Posterior vena cava (tissue), 2 donors: ENCODE measurements at regions not wholly inside any gene's neighbourhood (a gene's known extent, or its start where the extent isn't known, plus 50 kb on each side); places are given as distances from the start of the nearest gene placed in this dataset.
"Not testable (repeated sequence)": the region's sequence is repeated elsewhere in the genome, so short reads cannot be mapped to it uniquely, and the experiment has no call there.

Experiments
- DNase-seq: peaks from one replicate; pipeline ENCODE4 v3.0.0-alpha.2; 2020; ENCODE audit warnings: low spot score
- intact Hi-C, 2 donors: fragments of 100-400 bp; cut with DNase I; formaldehyde crosslinking; loops; one replicate each; pipeline versions ENCODE4 v1.14.1 to v1.14.2; 2022 to 2023
- donor health status: DM: yes; HTN: yes; CAD: no.
- donor health status: DM: yes; HTN: yes; CAD: no.

DNA sequence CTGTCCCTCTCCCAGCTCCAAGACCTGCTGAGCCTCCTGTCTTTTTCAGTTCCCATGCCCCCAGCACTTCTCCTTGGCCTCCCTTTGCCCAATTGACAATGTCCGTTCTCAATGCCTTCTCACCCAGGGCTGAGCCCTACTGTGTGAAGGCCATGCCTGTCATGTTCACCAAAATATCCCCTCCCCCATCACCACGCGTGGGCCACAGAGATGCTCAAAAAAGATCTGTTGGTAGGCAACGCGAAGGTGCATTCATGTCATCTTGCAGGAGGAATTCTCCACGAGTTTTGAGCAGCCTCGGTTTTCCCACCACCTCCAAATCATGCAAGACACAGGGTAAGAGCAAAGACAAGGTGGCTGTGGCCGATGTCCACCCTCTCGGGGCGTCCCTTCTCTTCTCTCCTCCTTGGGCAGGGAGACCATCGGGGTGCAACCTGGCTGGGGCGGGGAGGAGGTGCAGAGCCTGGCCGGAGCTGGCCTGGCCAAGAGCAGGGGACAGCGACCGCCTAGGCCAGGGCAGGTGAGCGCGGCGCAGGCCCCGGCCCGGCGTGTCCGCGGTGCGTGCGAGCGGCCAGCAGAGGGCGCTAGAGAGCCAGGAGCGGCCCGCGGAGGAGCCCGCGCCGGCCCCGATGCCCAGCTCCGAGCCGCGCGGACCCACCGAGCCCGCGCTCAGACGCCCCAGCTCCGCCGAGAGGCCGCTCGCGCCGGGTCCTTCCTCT is 56.3 kb upstream of the KRTAP5-11 start:
- peak; percentile 85 for DNase-seq
- intact Hi-C loops, result not testable (repeated sequence)

DNA sequence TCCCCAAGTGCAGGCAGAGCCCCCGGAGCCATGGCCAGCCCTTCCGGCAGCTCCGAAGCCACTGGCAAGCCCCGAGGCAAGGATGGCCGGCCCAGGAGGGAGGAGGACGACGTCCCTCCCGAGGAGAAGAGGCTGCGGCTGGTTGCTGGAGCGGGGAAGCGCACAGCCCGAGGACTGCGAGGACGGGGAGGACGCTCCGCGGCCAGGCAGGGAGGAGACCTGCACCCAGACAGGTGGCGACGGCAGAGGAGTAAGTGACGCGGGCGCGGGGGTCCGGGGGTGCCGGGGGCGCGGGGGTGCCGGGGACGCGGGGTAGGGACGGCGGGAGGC is 56.8 kb upstream of the KRTAP5-11 start:
- intact Hi-C loops, DNase-seq: not testable (repeated sequence)

DNA sequence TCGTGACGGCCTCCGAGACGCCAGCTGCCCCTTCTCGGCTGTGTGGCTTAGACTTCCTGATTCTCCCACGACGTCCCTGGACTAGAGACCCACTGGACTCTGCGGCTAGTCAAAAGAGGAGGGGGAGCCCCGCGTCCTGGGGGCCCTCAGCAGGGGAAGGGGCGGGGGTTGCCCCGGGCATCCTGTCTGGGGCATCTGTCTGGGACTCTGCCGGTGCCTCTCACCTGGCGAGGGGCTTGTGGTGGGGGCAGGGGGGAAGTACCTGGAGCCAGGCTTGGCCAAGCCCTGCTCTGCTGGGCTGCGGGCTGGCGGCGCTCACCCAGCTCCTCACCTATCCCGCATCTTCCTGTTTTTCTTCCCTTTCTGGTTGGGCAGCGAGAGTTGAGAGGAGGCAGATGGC is 57.2 kb upstream of the KRTAP5-11 start:
- intact Hi-C loops, DNase-seq: not testable (repeated sequence)

DNA sequence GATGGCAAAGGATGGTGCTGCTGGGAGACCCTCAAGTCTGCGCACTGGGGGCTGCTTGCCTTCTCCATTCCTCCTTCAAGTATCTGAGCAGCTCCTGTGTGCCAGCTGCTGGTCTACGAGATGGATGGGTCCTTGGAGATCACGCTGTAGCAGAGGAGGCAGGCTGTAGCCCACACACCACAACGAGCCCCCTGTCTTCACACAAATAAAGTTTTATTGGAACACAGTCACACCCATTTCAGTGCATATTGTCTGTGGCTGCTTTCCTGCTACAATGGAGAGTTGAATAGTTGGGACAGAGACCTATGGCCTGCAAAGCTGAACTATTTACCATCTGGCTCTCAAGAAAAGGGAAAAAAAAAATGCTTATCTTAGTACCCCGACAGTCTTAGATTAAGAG is 64.4 kb upstream of the KRTAP5-11 start:
- intact Hi-C loops, DNase-seq: not testable (repeated sequence)

DNA sequence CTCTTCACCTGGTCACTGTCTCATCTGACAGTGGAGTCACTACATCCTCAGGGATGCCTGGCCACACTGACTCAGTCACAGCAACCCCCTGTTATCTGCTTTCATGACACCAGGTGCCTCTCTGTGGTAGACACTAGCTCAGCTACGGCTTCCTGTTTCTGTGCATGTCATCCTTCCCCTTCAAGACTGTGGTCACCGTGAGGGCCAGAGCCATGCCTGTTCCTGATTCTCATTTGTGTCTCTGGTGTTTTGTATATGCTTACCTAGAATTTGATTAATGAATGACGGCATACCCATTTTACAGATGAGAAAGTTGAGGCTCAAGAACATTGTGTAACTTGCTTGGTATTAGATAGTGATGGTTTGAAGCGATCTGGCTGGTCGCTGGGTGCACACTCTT is 70.3 kb upstream of the KRTAP5-11 start:
- intact Hi-C loops, DNase-seq: not testable (repeated sequence)

DNA sequence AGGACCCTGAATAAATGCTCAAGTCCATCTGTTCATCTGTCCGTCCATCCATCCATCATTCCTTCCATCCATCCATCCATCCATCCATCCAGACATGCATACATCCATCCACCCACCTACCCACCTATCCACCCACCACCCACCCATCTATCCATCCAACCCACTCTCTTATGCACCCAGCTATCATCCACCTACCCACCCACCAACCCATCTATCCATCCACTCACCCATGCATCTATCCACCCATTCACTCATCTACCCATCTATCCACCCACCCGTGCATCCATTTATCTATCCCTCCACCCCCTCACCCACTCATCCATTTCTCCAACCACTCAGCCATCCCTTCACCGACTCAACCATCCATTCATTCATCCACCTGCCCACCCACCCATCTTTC is 71.7 kb upstream of the KRTAP5-11 start:
- DNase-seq, intact Hi-C loops: not testable (repeated sequence)

DNA sequence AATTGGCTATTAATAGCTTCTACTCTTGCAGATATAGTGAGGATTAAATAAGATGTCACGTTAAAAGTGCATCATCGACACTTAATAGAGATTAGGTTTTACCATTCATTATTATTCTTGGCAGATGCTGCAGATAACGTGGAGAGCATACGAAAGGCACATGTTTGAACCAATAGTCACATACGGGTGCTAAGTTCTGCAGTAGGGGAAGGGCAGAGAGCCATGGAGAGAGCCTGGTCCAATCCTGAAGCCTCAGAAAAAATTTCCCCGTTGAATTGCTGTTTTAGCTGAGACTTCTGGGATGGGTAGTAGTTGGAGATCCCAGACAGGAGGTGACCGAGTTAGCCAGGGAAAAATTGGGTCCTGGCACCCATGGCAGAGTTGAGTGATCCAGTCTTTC is 72.4 kb upstream of the KRTAP5-11 start:
- intact Hi-C loops, DNase-seq: not testable (repeated sequence)

DNA sequence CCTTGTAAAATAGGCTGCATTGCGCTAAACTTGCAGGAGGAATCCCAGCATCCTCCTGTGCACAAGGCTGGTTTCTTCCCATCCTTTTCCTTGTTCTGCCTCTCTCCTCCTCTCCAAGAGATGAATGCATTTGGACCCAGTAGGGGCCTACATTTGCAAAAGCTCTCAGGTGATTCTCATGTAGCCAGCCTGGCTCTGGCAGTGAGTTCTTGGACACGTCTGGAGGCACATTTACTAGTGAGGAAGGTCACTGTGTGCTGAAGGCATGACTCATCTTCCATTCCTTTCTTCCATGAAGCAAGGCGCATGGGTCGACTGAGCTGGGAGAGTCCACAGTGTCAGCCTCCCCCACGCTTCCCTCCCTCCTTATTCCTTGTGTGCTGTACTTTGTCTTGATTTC is 73.8 kb upstream of the KRTAP5-11 start:
- intact Hi-C loops, DNase-seq: not testable (repeated sequence)

DNA sequence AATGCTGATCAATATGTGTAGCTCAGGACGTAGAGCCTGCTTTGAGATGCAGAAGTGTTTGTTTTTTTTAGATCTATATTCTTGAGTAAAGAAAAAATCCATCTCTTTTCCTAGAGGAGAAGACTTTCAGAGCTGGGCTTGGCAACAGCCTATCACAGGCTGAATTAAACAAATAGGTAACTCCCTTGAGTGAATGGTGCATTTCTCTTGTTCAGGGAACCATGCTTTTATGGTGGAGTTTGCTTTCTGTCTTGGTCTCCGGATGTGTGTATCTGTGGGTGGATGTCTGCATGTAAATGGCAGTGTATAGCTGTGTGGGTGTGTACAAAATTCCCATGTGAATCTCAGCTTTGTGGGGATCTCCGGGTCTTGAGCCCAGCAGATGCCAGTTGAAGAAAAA is 82.3 kb upstream of the KRTAP5-11 start:
- intact Hi-C loops, DNase-seq: not testable (repeated sequence)

DNA sequence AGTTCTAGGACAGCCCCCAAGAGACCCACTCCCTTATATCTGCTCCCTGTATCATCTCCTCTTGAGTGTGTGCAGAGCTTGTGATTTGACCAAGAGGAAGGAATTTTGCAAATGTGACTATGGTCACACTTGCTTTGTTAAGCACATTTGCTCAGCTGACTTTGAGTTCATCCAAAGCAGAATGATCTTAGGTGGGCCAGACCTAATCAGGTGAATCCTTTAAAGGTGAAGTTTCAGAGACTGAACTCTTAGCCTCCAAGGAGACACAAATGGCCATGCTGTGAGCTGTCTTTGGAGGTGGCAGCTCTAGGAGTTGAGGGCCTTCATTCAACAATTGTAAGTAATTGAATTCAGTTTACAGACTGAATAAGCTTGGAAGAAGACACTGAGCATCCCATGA is 115.4 kb upstream of the KRTAP5-11 start:
- DNase-seq, intact Hi-C loops: not testable (repeated sequence)

DNA sequence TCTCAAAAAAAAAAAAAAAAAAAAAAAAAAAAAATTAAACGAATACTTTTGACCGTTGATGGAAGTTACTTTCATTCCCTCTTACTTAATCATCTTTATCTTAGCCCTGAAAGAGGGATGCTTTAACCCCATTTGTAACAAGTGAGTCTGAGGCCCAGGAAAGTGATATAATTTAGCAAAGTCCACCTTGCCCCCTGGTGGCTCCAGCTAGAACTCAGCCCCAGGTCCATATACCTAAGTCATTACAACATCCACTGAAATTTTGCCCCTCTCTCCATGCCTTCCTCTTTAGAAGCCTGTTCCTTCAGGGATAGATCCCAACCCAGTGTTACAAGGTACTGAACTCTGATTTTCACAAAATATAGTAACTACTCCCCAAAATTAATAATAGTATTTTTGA is 116.3 kb upstream of the KRTAP5-11 start:
- intact Hi-C loops, DNase-seq: not testable (repeated sequence)

DNA sequence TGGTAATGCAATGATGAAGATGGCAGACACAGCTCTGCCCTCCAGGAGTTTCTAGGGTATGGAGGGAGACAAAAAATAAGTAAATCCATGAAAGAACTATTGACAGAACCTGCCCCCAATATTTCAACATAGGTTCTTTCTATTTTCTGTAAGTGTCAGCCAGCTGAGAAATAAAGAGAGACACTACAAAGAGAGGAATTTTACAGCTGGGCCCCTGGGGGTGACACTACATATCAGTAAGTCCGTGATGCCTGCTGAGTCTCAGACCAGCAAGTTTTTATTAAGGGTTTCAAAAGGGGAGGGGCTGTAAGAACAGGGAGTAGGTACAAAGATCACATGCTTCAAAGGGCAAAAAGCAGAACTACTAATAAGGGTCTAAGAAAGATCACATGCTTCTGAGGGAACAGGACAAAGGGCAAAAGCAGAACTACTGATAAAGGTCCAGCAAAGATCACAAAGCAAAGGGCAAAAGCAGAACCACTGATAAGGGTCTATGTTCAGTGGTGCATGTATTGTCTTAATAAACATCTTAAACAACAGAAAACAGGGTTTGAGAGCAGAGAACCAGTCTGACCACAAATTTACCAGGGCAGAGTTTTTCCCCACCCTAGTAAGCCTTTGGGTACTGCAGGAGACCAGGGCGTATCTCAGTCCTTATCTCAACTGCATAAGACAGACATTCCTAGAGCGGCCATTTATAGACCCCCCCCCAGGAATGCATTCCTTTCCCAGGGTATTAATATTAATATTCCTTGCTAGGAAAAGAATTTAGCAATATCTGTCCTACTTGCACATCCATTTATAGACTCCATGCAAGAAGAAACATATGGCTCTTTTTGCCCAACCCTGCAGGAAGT is 119.0 kb upstream of the KRTAP5-11 start:
- DNase-seq, intact Hi-C loops: not testable (repeated sequence)

DNA sequence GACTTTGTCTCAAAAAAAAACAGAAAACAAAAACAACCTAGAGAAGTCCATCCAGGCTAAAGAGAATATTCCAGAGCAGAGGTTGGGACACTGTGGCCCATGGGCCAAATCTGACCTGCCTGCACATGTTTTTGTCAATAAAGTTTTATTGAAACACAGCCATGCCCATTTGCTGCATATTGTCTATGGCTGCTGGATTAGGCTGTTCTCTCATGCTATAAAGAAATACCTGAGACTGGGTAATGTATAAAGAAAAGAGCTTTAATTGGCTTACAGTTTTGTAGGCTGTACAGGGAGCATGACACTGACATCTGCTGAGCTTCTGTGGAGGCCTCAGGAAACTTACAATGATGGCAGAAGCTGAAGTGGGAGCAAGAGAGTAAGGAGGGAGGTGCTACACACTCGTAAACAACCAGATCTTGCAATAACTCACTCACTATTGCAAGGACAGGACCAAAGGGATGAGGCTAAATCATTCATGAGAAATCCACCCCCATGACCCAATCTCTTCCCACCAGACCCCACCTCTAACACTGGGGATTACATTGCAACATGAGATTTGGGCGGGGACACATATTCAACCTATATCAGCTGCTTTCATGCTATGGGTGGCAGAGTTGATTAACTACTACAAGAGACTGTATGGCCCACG is 122.5 kb upstream of the KRTAP5-11 start:
- DNase-seq, intact Hi-C loops: not testable (repeated sequence)

DNA sequence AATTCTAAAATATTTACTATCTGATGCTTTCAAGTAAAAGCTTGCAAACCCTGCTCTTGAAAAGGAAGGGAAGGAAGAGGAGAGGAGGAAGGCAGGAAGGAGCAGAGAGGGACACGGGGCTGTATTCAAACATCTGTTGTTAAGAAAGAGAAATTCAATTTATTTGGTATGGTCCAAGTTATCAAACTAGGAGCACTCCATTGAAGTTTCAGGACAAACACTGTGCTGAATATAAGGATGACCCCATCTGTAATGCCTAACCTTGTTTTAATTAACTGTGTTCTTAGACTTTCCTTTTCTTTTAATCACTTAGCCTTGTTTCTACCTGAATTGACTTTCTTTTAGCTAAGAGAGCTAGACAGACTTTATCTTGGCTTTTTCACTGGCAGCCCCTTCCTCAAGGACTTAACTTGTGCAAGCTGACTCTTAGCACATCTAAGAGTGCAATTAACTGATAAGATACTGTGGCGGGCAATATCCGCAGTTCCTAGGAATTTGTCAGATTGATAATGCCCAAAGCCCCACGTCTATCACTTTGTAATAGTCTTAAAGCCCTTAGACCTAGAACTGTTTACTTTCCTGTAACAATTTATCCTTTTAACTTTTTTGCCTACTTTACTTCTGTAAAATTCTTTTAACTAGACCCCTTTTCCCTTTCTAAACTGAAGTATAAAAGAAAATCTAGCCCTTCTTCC is 123.2 kb upstream of the KRTAP5-11 start:
- intact Hi-C loops, DNase-seq: not testable (repeated sequence)

DNA sequence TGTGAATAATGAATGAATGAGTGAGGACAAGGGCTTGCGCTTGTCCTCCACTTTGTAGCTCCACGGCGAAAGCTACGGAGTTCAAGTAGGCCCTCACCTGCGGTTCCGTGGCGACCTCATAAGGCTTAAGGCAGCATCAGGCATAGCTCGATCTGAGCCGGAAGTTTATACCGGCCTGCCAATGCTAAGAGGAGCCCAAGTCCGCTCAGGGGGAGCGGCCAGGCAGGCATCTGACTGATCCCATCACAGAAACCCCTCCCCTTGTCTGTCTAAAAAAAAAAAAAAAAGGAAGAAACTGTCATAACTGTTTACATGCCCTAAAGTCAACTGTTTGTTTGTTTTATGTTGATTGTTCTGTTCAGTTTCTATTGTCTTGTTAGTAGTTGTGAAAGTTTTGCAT is 124.4 kb upstream of the KRTAP5-11 start:
- DNase-seq, intact Hi-C loops: not testable (repeated sequence)

DNA sequence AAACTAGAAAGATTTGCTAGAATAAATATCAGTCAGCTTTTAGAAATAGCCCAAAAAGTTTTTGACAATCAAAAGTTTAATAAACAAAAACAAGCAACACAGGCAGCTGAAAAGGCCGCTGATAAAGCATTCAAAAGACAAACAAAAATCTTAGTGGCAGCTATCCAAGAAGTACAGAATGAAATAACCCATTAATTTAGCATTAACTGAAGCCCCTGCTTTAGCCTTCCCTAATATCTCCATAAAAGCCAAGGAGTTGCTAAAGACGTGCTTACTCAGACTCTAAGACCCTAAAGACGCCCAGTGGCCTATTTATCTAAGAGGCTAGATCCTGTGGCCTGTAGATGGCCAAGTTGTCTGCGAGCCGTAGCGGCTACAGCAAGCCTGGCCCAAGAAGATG is 123.5 kb upstream of the DEFB108B start:
- intact Hi-C loops, DNase-seq: not testable (repeated sequence)

DNA sequence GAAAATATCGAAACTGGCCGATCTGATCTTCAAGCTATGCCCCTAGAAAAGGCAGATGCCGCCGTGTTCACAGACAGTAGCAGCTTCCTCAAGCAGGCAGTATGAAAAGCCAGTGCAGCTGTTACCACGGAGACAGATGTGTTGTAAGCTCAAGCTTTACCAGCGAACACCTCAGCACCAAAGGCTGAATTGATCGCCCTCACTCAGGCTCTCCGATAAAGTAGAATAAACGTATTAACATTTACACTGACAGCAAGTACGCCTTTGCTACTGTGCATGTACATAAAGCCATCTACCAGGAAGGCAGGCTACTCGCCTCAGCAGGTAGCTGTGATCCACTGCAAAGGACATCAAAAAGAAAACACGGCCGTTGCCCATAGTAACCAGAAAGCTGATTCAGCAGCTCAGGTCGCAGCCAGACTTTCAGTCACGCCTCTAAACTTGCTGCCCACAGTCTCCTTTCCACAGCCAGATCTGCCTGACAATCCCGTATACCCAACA is 122.8 kb upstream of the DEFB108B start:
- DNase-seq, intact Hi-C loops: not testable (repeated sequence)

DNA sequence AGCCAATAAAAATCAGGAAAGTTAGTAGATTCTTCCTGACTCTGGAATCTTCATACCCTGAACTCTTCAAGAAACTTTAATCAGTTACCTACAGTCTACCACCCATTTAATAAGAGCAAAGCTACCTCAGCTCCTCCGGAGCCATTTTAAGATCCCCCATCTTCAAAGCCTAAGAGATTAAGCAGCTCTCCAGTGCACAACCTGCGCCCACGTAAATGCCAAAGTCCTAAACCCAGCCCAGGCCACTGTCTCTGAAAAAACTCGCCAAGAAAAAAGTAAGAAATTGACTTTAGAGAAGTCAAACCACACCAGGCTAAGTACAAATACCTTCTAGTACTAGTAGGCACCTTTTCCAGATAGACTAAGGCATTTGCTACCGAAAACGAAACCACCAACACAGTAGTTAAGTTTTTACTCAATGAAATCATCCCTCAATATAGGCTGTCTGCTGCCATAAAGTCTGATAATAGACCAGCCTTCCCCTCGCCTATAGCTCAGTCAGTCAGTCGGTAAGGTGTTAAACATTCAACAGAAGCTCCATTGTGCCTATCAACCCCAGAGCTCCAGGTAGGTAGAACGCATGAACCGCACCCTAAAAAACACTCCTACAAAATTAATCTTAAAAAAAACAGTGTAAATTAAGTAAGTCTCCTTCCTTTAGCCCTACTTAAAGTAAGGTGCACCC is 122.2 kb upstream of the DEFB108B start:
- intact Hi-C loops, DNase-seq: not testable (repeated sequence)

DNA sequence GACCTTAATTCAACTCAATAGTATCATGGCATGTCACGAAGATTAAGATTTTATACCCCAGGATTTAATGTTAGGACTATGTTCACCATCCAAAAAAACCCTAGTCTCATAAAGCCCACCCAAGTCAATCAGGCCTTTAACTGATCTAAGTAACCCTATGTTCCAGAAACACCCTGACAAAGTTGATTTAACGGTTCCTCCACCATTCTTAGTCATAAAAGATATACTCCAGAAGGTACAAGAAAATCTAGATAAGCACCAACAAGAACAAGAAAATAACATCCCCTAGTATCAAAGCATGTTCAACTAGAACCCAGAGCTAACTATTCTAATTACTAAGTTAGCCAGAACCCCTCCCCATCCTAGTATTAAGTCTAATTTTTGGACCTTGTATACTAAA is 120.7 kb upstream of the DEFB108B start:
- DNase-seq, intact Hi-C loops: not testable (repeated sequence)
